H1 (cell line): ENCODE measurements at regions not wholly inside any gene's neighbourhood (a gene's known extent, or its start where the extent isn't known, plus 50 kb on each side); places are given as distances from the start of the nearest gene placed in this dataset.

Source experiments
- BACH1 ChIP-seq: IDR thresholded peaks from 2 replicates; pipeline ENCODE4 v1.6.1; 2012; ENCODE audit warnings: low read length, improper control_type of control experiment
- CTCF ChIP-seq, 3 experiments: IDR thresholded peaks; 1 replicate in 2 of 3; 2 replicates in 1 of 3; pipeline versions ENCODE4 v1.5.1 to v1.6.1; 2011; ENCODE audit warnings: low read length in 3 of 3, mild to moderate bottlenecking in 3 of 3, inconsistent platforms in 2 of 3, low read depth in 1 of 3, moderate library complexity in 1 of 3; ENCODE audit not compliant: insufficient read depth in 1 of 3; ENCODE audit errors: control extremely low read depth in 1 of 3
- POLR2AphosphoS5 ChIP-seq: IDR thresholded peaks from 2 replicates; pipeline ENCODE4 v1.6.1; 2011; ENCODE audit warnings: low read depth, low read length

- TF ChIP-seq BACH1 (no peak), CTCF (IDR thresholded peaks at IDR 0.05; ENCODE audit: control extremely low read depth in 1 of 3, insufficient read depth in 1 of 3, low read depth in 1 of 3, low read length in 3 of 3) (no peak), POLR2AphosphoS5 (no peak)
Observed at GRCh38 chr5:92553326-92553725, 1027.7 kb downstream of the NR2F1-AS1 start.
